Calu3 (cell line): ENCODE measurements at regions not wholly inside any gene's neighbourhood (a gene's known extent, or its start where the extent isn't known, plus 50 kb on each side); places are given as distances from the start of the nearest gene placed in this dataset.

Experiments
- BruUV-seq: library from RNA; stranded (reverse); fragments of 400-500 nt; replicated peaks from 2 replicates; lab custom pipeline; 2021; lab: Mats Ljungman, UMichigan
- CTCF ChIA-PET: fragments of 300-600 bp; sonication (Branson Sonifier 250); formaldehyde crosslinking; loops from one replicate; lab custom pipeline; 2022; ENCODE audit warnings: antibody characterized with exemption; lab: Charles Lee
- DNase-seq: peaks from one replicate; pipeline ENCODE4 v3.0.0; 2022
- H3K27ac Mint-ChIP-seq: one replicate; pipeline ENCODE4 v1.8.0; 2022; ENCODE audit warnings: mixed read lengths; ENCODE audit not compliant: unreplicated experiment
- H3K27me3 Mint-ChIP-seq: one replicate; pipeline ENCODE4 v1.8.0; 2022; ENCODE audit warnings: mixed read lengths; ENCODE audit not compliant: unreplicated experiment
- H3K36me3 Mint-ChIP-seq: one replicate; pipeline ENCODE4 v1.8.0; 2022; ENCODE audit warnings: mild to moderate bottlenecking, moderate library complexity, mixed read lengths; ENCODE audit not compliant: insufficient read depth, unreplicated experiment
- H3K4me1 Mint-ChIP-seq: one replicate; pipeline ENCODE4 v1.8.0; 2022; ENCODE audit warnings: mild to moderate bottlenecking, low read depth, mixed read lengths; ENCODE audit not compliant: unreplicated experiment
- H3K4me3 Mint-ChIP-seq: one replicate; pipeline ENCODE4 v1.8.0; 2022; ENCODE audit warnings: mild to moderate bottlenecking, low read depth, moderate library complexity, mixed read lengths; ENCODE audit not compliant: unreplicated experiment
- H3K9me3 Mint-ChIP-seq: one replicate; pipeline ENCODE4 v1.8.0; 2022; ENCODE audit warnings: low read depth, mixed read lengths; ENCODE audit not compliant: unreplicated experiment
- CTCF ChIP-seq: fragments of 200-600 bp; IDR thresholded peaks from one replicate; pipeline ENCODE4 v1.8.0; 2022; ENCODE audit warnings: antibody characterized with exemption; ENCODE audit not compliant: unreplicated experiment
- intact Hi-C: fragments of 100-400 bp; cut with micrococcal nuclease; formaldehyde crosslinking; loops from one replicate; pipeline ENCODE4 v1.10.0; 2022; ENCODE audit not compliant: unreplicated experiment

GRCh38 chr18:61967252-61967891 is 74.6 kb upstream of the RNF152 start:
- Mint-ChIP-seq H3K9me3 (no peaks in the 10 kb centered on the region), H3K27ac (no peak overlapping the region), H3K4me3 (no peak overlapping the region), H3K36me3 (no peaks in the 10 kb centered on the region), H3K27me3 (no peaks in the 10 kb centered on the region), H3K4me1 (no peaks in the 10 kb centered on the region)
- DNase-seq, result no peak
- no peak for TF ChIP-seq CTCF
- no TSS peak for BruUV-seq
- CTCF ChIA-PET, result no interaction called here
- intact Hi-C loops, result no loop called here

GRCh38 chr18:61965311-61965710 is 72.5 kb upstream of the RNF152 start:
- no peak overlapping the region for H3K4me3 Mint-ChIP-seq
- DNase-seq, result no peak
- intact Hi-C loops, result no loop called here
- CTCF ChIA-PET, result no interaction called here
- H3K4me1 Mint-ChIP-seq, result no peaks in the 10 kb centered on the region
- H3K27ac Mint-ChIP-seq, result no peak overlapping the region
- no TSS peak for BruUV-seq
- H3K9me3 Mint-ChIP-seq, result no peaks in the 10 kb centered on the region
- H3K36me3 Mint-ChIP-seq, result no peaks in the 10 kb centered on the region
- H3K27me3 Mint-ChIP-seq, result no peaks in the 10 kb centered on the region
- TF ChIP-seq CTCF, result no peak

DNA sequence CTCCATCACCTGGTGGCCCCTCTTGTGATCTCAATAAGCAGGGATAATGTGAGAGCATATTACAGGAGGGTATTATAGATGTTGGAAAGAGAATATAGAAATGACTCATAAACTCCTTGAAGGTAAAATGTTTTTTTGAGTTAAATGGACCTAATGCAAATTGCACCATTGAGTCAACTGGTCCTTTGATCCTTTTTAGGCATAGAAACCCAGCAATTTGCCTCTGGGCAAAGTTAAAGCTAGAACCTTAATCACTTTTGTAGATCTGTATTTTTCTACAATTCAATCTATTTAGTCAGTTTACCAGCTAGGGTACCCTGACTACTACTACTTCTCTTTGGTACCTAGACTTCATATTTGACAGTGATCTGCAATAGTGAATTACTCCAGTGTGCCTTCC is 71.8 kb upstream of the RNF152 start:
- CTCF ChIA-PET, result no interaction called here
- H3K4me3 Mint-ChIP-seq, result no peak overlapping the region
- no peak overlapping the region for H3K27ac Mint-ChIP-seq
- intact Hi-C loops, result no loop called here
- no TSS peak for BruUV-seq
- no peak for TF ChIP-seq CTCF
- no peaks in the 10 kb centered on the region for H3K9me3 Mint-ChIP-seq
- H3K4me1 Mint-ChIP-seq, result no peaks in the 10 kb centered on the region
- H3K27me3 Mint-ChIP-seq, result no peaks in the 10 kb centered on the region
- DNase-seq, result no peak
- H3K36me3 Mint-ChIP-seq, result no peaks in the 10 kb centered on the region

DNA sequence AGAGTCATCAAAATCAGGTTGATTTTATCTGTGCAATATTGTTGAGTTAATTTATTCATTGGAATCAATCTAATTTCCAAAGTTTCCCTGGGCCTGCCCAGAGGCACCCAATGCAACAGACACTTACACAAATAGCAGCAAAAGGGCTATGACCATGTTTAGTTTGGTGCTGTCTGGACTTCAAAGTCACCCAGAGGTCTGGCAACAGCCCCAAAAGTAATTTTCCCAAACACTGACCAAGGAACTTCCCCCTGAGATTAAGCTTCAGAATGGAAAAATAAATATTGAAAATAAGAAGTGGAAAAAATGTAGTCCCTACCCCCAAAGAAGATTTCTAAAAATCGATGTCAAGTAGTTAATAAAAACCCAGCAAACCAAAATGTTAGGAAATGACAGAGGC is 70.9 kb upstream of the RNF152 start:
- Mint-ChIP-seq H3K9me3 (no peaks in the 10 kb centered on the region), H3K27ac (no peak overlapping the region), H3K4me1 (no peaks in the 10 kb centered on the region), H3K4me3 (no peak overlapping the region), H3K36me3 (no peaks in the 10 kb centered on the region), H3K27me3 (no peaks in the 10 kb centered on the region)
- DNase-seq, result no peak
- intact Hi-C loops, result no loop called here
- no TSS peak for BruUV-seq
- TF ChIP-seq CTCF, result no peak
- CTCF ChIA-PET, result interaction anchor here (1.0 kb wide), 1 partner anchor 505 kb away, joined by 3 read pairs; no protein-coding TSS in a partner anchor
